ENCODE measurements at regions not wholly inside any gene's neighbourhood (a gene's known extent, or its start where the extent isn't known, plus 50 kb on each side); places are given as distances from the start of the nearest gene placed in this dataset.

DNA sequence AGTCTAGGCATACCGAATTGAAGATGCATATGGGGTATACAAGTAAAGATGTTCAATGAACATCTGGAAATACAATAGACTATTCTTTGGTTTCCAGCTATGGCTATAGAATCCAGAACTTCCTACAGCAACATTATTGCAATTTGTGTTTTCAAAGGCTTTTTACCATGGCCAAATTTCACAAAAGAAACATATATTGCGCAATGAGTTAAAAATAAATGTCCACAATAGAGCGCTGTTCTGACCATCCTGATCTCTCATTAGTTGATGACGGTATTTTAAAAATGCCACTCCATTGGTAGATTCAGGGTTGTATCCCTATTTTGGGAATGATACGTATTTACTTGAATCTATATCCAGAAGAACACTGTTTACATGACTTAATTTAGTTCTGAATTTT lies 139.2 kb downstream of the LINC00632 start:
- POLR2A ChIA-PET (ENCODE audit: low non-redundant PET), result no interaction called here
- no peak for TF ChIP-seq CTCF (conservative IDR thresholded peaks at IDR 0.05; ENCODE audit: low read depth)
- H3K27ac ChIP-seq, result no peak overlapping the region
- no peak for DNase-seq (ENCODE audit: low spot score)
- CTCF ChIA-PET, result no interaction called here

GRCh38 chrX:140860718-140861117 lies 141.7 kb upstream of the SPANXB1 start:
- ChIA-PET CTCF (no interaction called here), POLR2A (ENCODE audit: low non-redundant PET) (no interaction called here)
- TF ChIP-seq CTCF (conservative IDR thresholded peaks at IDR 0.05; ENCODE audit: low read depth), result no peak
- no peak for DNase-seq (ENCODE audit: low spot score)
- no peak overlapping the region for H3K27ac ChIP-seq

- DNase-seq (ENCODE audit: low spot score), result no peak
- CTCF ChIA-PET, result no interaction called here
- no peak for TF ChIP-seq CTCF (conservative IDR thresholded peaks at IDR 0.05; ENCODE audit: low read depth)
- POLR2A ChIA-PET (ENCODE audit: low non-redundant PET), result no interaction called here
- H3K27ac ChIP-seq, result no peak overlapping the region
Measured at GRCh38 chrX:140866446-140866845, 135.9 kb upstream of the SPANXB1 start.

DNA sequence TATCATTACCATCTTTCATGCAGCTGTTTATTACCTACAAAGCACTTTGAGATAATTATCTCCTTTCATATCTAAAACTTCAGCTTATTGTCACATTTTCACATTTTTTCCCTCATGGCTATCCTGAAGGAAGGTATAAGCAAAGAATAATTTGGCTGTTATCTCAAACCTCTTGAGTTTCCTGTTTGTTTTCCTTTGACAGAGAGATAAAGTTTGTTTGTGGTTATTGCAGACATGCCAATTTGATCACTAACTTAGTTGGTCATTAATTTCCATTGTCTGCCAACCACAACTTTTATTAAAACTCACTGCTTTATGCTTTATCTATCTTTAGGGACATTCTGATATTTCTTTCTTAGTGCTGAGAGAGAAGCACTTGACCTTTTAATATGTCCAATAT lies 89.8 kb upstream of the SPANXB1 start:
- ChIA-PET POLR2A (ENCODE audit: low non-redundant PET) (no interaction called here), CTCF (no interaction called here)
- TF ChIP-seq CTCF (conservative IDR thresholded peaks at IDR 0.05; ENCODE audit: low read depth), result no peak
- DNase-seq (ENCODE audit: low spot score), result no peak
- H3K27ac ChIP-seq, result no peak overlapping the region

DNA sequence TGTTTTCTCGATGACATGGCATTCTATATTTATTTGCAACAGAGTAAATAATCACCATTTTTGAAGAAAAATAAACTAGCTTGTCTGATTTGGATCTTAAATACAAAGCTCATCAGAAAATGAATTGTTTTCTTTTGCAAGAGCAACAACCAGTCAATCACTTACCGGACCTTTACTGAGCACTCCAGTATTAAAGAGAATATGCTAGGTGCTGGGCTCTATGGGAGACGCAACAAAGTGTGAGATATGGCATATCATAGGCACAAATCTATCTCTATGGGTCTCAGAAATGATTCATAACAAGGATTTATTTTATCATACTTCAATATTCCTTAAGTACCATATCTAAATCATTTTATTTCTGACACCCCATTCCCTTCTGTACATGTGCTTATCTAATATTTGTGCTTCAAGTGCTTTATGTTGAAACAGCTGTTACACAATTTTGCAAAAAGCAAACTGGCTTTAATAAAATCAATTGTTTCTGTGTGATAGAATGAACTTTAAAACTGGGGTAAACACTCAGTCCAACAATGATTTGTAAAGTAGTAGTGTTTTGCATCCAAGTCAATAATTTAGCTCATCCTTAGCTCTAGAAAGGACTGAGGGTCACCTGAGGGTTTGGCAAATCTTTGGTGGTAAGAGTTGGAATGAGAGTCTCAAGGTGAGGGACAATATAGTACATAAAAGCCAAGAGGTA lies 88.4 kb upstream of the SPANXB1 start:
- no peak overlapping the region for H3K27ac ChIP-seq
- TF ChIP-seq CTCF (conservative IDR thresholded peaks at IDR 0.05; ENCODE audit: low read depth), result no peak
- no peak for DNase-seq (ENCODE audit: low spot score)
- ChIA-PET CTCF (interaction anchor here (0.6 kb wide), 1 partner anchor 148 kb away, joined by 3 read pairs; no protein-coding TSS in a partner anchor), POLR2A (ENCODE audit: low non-redundant PET) (no interaction called here)

DNA sequence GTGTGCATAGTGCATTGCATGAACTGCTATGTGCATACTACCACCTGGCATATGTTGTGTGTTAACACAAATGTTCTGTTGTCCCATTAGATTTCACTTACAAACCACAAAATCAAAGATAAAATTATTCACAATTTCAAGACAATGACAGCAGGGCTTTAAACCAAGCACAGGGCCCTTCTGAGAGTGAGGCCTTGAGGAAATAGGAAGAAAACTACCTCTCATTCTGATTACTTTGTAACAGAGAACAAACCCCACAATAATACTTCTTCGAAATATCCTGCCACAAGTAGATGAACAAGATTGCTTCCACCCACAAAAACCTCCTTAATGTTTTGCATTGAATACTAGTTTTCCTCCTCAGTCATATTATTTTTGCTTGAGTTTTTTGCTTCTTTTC lies 85.5 kb upstream of the SPANXB1 start:
- ChIA-PET CTCF (no interaction called here), POLR2A (ENCODE audit: low non-redundant PET) (no interaction called here)

More for the DNA sequence above, 85.5 kb upstream of the SPANXB1 start:
- TF ChIP-seq CTCF (conservative IDR thresholded peaks at IDR 0.05; ENCODE audit: low read depth), result no peak
- no peak for DNase-seq (ENCODE audit: low spot score)
- H3K27ac ChIP-seq, result no peak overlapping the region

Measured in RWPE1 (cell line).